ENCODE measurements at regions not wholly inside any gene's neighbourhood (a gene's known extent, or its start where the extent isn't known, plus 50 kb on each side); places are given as distances from the start of the nearest gene placed in this dataset.
"Not testable (repeated sequence)": the region's sequence is repeated elsewhere in the genome, so short reads cannot be mapped to it uniquely, and the experiment has no call there.

- no peak for DNase-seq
Observed at GRCh38 chr2:66317268-66317890, 117.5 kb upstream of the MEIS1 start.

- DNase-seq = no peak
Observed at GRCh38 chr2:66306483-66306882, 128.4 kb upstream of the MEIS1 start.

GRCh38 chr2:66305718-66306117 is 129.2 kb upstream of the MEIS1 start:
- peak; percentile 64 for DNase-seq

GRCh38 chr2:66303471-66303870 is 131.5 kb upstream of the MEIS1 start:
- DNase-seq = no peak

- no peak for DNase-seq
Observed at GRCh38 chr2:66301767-66302140, 133.2 kb upstream of the MEIS1 start.

GRCh38 chr2:66301022-66301766 is 133.7 kb upstream of the MEIS1 start:
- DNase-seq = no peak

- DNase-seq = no peak
Observed at GRCh38 chr2:66283787-66284186, 151.1 kb upstream of the MEIS1 start.

GRCh38 chr2:66281980-66282379 is 152.9 kb upstream of the MEIS1 start:
- DNase-seq = no peak

GRCh38 chr2:66279024-66279423 is 155.9 kb upstream of the MEIS1 start:
- no peak for DNase-seq

GRCh38 chr2:66275984-66276383 is 158.9 kb upstream of the MEIS1 start:
- DNase-seq = no peak

- DNase-seq = no peak
Observed at GRCh38 chr2:66273933-66274490, 160.9 kb upstream of the MEIS1 start.

- DNase-seq = no peak
Observed at GRCh38 chr2:66272751-66273150, 162.2 kb upstream of the MEIS1 start.

- DNase-seq = no peak
Observed at GRCh38 chr2:66271777-66272176, 163.1 kb upstream of the MEIS1 start.

- DNase-seq = no peak
Observed at GRCh38 chr2:66270247-66270646, 164.7 kb upstream of the MEIS1 start.

GRCh38 chr2:66269166-66269565 is 165.8 kb upstream of the MEIS1 start:
- no peak for DNase-seq

- no peak for DNase-seq
Observed at GRCh38 chr2:66268756-66269155, 166.2 kb upstream of the MEIS1 start.

- no peak for DNase-seq
Observed at GRCh38 chr2:66264354-66264753, 170.6 kb upstream of the MEIS1 start.

GRCh38 chr2:66255867-66256266 is 179.1 kb upstream of the MEIS1 start:
- no peak for DNase-seq

GRCh38 chr2:66255136-66255535 is 179.8 kb upstream of the MEIS1 start:
- no peak for DNase-seq

GRCh38 chr2:66253066-66253465 is 181.9 kb upstream of the MEIS1 start:
- no peak for DNase-seq

- no peak for DNase-seq
Observed at GRCh38 chr2:66252109-66252508, 182.8 kb upstream of the MEIS1 start.

- DNase-seq = no peak
Observed at GRCh38 chr2:66251573-66251972, 183.4 kb upstream of the MEIS1 start.

- not testable (repeated sequence) for DNase-seq
Observed at GRCh38 chr2:66249089-66249488, 185.8 kb upstream of the MEIS1 start.

GRCh38 chr2:66243809-66244208 is 191.1 kb upstream of the MEIS1 start:
- not testable (repeated sequence) for DNase-seq

All from left kidney (tissue), 1 donor.